ENCODE measurements at regions not wholly inside any gene's neighbourhood (a gene's known extent, or its start where the extent isn't known, plus 50 kb on each side); places are given as distances from the start of the nearest gene placed in this dataset.

- DNase-seq: no peak
These were observed 192.1 kb upstream of the PDE1C start for GRCh38 chr7:32262315-32262714.

- DNase-seq: no peak
These were observed 189.9 kb upstream of the PDE1C start for GRCh38 chr7:32259931-32260596.

- DNase-seq: no peak
These were observed 188.1 kb upstream of the PDE1C start for GRCh38 chr7:32258265-32258664.

GRCh38 chr7:32257621-32258020 is 187.4 kb upstream of the PDE1C start:
- no peak for DNase-seq

- no peak for DNase-seq
These were observed 186.6 kb upstream of the PDE1C start for GRCh38 chr7:32256811-32257210.

- DNase-seq: no peak
These were observed 186.2 kb upstream of the PDE1C start for GRCh38 chr7:32256376-32256775.

- no peak for DNase-seq
These were observed 184.8 kb upstream of the PDE1C start for GRCh38 chr7:32255036-32255435.

GRCh38 chr7:32253299-32253698 is 183.1 kb upstream of the PDE1C start:
- DNase-seq: no peak

GRCh38 chr7:32251659-32252058 is 181.5 kb upstream of the PDE1C start:
- no peak for DNase-seq

GRCh38 chr7:32250471-32251260 is 180.5 kb upstream of the PDE1C start:
- DNase-seq: no peak

- DNase-seq: no peak
These were observed 179.8 kb upstream of the PDE1C start for GRCh38 chr7:32250003-32250402.

- no peak for DNase-seq
These were observed 178.3 kb upstream of the PDE1C start for GRCh38 chr7:32248522-32248921.

- no peak for DNase-seq
These were observed 174.7 kb upstream of the PDE1C start for GRCh38 chr7:32244806-32245345.

- DNase-seq: no peak
These were observed 173.6 kb upstream of the PDE1C start for GRCh38 chr7:32243687-32244290.

GRCh38 chr7:32242436-32242835 is 172.2 kb upstream of the PDE1C start:
- no peak for DNase-seq

- DNase-seq: no peak
These were observed 171.4 kb upstream of the PDE1C start for GRCh38 chr7:32241636-32242035.

- no peak for DNase-seq
These were observed 169.6 kb upstream of the PDE1C start for GRCh38 chr7:32239764-32240163.

GRCh38 chr7:32228601-32229000 is 158.4 kb upstream of the PDE1C start:
- DNase-seq: no peak

GRCh38 chr7:32227746-32228145 is 157.5 kb upstream of the PDE1C start:
- DNase-seq: no peak

GRCh38 chr7:32224276-32224675 is 154.1 kb upstream of the PDE1C start:
- no peak for DNase-seq

- no peak for DNase-seq
These were observed 153.5 kb upstream of the PDE1C start for GRCh38 chr7:32223721-32224120.

- no peak for DNase-seq
These were observed 153.0 kb upstream of the PDE1C start for GRCh38 chr7:32223071-32223650.

GRCh38 chr7:32222251-32222900 is 152.2 kb upstream of the PDE1C start:
- DNase-seq: no peak

All from activated effector memory CD4-positive, alpha-beta T cell treated with anti-CD3 and anti-CD28 coated beads, Interleukin-2, amount 50 U/mL, for 16 hours (primary cell).